Stimulated activated CD4-positive, alpha-beta T cell treated with anti-CD3 and anti-CD28 coated beads, Interleukin-1b, Interleukin-23, amount 100 ng/mL, for 1 hour (primary cell): ENCODE measurements at regions not wholly inside any gene's neighbourhood (a gene's known extent, or its start where the extent isn't known, plus 50 kb on each side); places are given as distances from the start of the nearest gene placed in this dataset.

Source experiments
- DNase-seq, 2 donors: peaks; one replicate each; pipeline ENCODE4 v3.0.0-alpha.2; 2020; ENCODE audit warnings: low read depth in 2 of 2

GRCh38 chr3:104460477-104461406, 906.0 kb upstream of the ALCAM start:
- no peak for DNase-seq

- DNase-seq, result no peak
Measured at GRCh38 chr3:104461431-104461830, 905.3 kb upstream of the ALCAM start.

GRCh38 chr3:104472221-104472620, 894.5 kb upstream of the ALCAM start:
- DNase-seq, result no peak

- no peak for DNase-seq
Measured at GRCh38 chr3:104474011-104474410, 892.7 kb upstream of the ALCAM start.

DNA sequence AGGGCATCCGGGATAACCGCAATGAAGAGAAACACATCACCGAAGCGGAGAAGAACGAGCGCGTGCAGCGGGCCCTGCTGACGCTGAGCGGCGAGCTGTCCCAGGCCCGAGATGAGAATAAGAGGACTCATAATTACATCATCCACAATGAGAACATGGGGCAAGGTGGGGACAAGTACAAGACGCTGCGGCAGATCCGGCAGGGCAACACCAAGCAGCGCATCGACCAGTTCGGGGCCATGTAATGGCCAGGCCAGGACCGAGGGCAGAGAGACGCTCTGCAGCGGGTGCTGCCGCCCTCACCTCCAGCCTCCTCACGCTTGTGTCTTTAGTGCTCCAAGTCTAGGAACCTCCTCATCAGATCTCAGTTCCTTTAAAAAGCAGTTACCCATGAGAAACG, 863.7 kb upstream of the ALCAM start:
- DNase-seq, result no peak

DNA sequence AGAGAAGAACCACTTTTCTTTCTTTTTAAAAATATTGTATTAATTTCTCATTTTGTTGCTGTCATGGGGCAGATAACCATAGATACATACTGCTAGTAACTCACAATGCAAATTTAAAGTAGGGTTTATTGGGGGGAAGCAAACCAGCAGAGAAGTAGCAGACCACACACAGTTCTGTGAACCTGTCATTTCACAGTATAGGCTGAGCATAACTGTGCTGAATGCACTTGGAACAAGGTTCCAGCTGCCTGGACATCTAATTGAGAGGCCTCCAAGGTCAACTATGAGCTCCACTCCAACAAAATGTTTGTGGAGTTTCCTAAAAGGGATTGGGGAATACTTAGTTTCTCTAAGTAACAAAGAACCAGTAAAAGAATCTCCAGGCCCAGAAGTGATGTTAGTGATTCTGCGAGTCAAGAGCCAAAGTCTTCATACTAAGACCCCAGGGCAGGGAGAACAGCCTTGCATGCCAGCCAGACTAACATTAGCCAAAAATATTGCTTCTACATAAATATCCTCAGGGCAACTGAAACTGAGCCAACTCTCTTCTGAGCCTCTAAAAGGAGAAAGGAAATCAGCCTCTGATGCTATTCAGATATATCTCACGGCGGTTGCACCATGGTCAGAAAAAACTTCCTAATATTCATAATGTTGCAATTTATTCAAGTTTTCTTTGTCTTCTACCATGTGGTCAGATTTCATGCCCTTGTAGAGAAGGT, 856.4 kb upstream of the ALCAM start:
- DNase-seq, result no peak

DNA sequence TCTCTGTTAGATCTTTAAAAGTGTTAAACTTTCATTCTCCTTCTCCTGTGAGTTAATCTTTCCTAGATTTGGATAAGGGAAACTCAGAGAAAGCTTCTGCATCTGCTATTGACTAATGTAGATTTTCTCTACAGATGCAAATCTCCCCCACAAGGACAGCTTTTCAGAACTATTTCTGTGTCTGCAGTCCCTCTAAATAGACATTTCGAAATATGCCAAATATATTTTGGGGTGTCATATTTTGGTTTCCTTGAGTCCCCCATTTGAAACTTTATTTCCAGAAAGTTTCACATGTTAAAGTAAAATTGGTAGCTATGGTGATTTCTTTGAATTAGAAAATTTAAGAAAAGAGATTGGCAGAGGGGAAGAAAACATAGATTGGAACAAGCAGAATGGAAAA, 852.3 kb upstream of the ALCAM start:
- DNase-seq, result no peak

GRCh38 chr3:104514776-104515175, 851.9 kb upstream of the ALCAM start:
- DNase-seq, result no peak

- no peak for DNase-seq
Measured at GRCh38 chr3:104519068-104519467, 847.6 kb upstream of the ALCAM start.

DNA sequence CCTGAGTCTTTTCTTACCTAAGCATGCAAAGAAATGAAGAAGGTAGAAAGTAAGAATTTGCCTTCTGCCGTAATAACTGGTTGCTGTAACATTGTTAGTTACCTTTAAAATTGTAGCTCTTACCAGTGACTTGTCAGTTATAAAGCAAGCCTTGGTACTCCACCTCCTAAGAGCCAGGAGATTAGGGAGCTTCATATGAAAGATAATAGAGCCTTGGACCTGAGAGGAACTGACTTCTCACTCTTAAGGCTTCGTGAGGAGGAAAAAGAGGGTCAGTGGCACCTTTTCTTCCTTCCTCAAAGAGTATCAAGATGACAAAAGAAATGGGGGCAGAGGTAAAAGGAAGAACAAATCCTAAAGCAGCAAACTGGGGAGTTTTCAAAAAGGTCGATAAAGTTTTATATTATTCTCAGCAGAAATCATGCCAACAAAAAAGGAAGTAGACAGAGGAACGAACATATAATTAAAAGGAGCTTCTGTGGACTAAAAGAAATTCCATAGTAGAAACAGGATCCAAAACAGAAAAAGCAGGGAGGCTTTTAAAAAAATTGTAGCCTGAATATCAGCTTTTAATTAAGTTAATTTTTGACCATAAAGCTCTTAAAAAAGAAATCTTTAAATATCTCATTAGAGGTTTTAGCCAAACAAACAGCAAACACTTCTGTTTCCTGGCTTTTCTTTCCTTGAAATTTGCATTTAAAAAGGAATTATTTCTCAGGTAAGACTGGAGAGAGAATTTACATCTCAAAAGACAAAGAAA, 847.1 kb upstream of the ALCAM start:
- DNase-seq, result no peak

- DNase-seq, result no peak
Measured at GRCh38 chr3:104520228-104520655, 846.5 kb upstream of the ALCAM start.

- DNase-seq, result no peak
Measured at GRCh38 chr3:104521606-104522336, 844.9 kb upstream of the ALCAM start.

DNA sequence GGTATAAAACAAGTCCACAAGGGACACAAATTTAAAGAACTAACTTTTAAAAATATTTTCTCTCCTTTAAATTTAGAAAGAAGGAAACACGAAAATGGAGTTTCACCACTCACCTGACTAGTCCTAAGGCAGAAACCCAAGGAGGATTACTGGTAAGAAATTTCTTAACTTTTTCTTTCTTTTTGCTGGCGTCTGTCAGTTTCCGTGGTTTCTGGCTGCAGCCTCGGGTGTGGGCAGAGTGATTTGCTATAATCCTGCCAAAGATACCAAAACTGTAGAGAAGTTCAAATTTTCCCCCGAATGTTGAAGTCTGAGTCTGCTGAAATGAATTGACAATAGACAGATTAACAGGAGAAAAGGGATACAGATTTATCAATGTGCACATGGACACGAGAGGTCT, 843.6 kb upstream of the ALCAM start:
- no peak for DNase-seq

DNA sequence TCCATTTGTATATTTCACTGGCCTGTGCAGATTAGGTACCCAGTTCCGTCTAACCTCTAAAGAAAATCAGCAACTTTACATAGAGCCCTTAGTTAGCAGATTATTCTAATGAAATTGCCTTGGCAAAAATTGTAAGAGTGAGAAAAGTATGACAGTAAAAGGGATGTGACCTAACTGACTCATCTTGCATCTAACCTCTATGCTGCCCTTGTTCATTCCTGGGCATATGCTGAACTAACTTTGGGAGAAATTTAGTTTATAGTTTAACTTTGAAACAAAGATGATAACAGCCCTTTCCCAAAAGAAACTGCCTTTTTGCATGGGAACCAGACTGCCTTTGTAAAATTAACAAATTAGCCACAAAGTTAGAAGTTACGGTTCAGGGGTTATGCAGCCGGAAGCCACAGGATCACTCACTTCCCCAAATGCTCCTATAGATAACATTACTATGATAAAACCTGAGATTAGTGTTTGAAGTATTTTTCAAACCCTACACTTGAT, 839.8 kb upstream of the ALCAM start:
- DNase-seq, result no peak

GRCh38 chr3:104530934-104531333, 835.8 kb upstream of the ALCAM start:
- no peak for DNase-seq

DNA sequence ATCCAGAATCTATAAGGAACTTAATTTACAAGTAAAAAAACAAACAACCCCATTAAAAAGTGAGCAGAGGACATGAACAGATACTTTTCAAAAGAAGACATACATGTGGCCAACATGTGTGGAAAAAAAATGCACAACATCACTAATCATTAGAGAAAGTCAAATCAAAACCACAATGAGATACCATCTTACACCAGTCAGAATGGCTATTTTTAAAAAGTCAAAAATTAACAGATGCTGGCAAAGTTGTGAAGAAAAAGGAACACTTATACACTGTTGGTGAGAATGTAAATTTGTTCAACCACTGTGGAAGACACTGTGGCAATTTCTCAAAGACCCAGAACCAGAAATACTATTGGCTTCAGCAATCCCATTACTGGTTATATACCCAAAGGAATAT, 830.0 kb upstream of the ALCAM start:
- no peak for DNase-seq

GRCh38 chr3:104537323-104537722, 829.4 kb upstream of the ALCAM start:
- DNase-seq, result no peak

- DNase-seq, result no peak
Measured at GRCh38 chr3:104546301-104546700, 820.4 kb upstream of the ALCAM start.

GRCh38 chr3:104547031-104547430, 819.7 kb upstream of the ALCAM start:
- DNase-seq, result no peak

DNA sequence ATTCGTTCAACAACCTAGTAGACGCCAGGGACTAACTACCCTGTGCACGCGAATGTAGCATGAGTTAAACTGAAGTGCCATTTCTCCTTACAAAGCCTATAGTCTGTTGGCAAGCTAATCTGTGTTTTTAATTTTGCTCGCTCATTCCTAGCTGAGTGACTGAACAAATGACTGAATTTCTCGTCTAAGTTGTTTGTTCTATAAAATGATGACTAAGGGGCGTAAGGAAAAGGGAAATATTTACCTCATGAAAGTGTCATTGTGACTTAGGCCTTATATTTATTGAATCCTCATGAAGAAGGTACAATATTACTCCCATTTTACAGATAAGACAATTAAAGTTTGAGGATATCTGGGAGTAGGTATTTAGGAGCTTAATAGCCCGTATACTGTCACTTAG, 818.3 kb upstream of the ALCAM start:
- DNase-seq, result no peak

GRCh38 chr3:104549099-104549714, 817.5 kb upstream of the ALCAM start:
- DNase-seq, result no peak
